ENCODE measurements at regions not wholly inside any gene's neighbourhood (a gene's known extent, or its start where the extent isn't known, plus 50 kb on each side); places are given as distances from the start of the nearest gene placed in this dataset.

DNA sequence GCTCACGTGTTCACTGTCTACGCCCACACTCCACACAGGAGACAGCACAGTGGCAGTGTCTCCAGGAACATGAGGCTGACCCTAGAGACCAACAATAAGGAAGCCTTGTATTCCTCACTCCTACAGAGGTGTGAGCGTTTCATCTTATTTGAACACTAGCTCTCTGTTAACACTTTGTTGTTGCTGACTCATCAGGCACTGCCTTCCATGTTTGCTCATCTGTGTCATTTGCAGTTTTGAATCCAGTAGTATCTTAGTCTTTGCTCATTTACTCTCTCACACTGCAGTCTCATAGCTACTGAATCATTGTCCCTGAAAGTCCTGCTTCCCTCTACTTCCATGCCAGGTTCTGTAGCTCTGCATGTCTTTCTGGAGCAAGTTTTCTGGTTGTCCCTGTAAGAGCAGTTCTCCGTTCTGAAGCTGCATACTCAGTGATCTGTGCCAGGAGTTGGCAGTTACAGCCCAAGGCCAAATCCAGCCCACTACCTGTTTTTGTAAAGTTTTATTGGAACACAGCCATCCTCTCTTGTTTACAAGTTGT lies 80.3 kb upstream of the DCLK2 start:
- TF ChIP-seq EZH2phosphoT487 (IDR thresholded peaks at IDR 0.05; ENCODE audit: borderline replicate concordance) = no peak
- TF ChIP-seq, protein P1, sequence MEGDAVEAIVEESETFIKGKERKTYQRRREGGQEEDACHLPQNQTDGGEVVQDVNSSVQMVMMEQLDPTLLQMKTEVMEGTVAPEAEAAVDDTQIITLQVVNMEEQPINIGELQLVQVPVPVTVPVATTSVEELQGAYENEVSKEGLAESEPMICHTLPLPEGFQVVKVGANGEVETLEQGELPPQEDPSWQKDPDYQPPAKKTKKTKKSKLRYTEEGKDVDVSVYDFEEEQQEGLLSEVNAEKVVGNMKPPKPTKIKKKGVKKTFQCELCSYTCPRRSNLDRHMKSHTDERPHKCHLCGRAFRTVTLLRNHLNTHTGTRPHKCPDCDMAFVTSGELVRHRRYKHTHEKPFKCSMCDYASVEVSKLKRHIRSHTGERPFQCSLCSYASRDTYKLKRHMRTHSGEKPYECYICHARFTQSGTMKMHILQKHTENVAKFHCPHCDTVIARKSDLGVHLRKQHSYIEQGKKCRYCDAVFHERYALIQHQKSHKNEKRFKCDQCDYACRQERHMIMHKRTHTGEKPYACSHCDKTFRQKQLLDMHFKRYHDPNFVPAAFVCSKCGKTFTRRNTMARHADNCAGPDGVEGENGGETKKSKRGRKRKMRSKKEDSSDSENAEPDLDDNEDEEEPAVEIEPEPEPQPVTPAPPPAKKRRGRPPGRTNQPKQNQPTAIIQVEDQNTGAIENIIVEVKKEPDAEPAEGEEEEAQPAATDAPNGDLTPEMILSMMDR (conservative IDR thresholded peaks at IDR 0.05; ENCODE audit: low read length) = no peak
